GM18508 (cell line): ENCODE measurements at regions not wholly inside any gene's neighbourhood (a gene's known extent, or its start where the extent isn't known, plus 50 kb on each side); places are given as distances from the start of the nearest gene placed in this dataset.
"Not testable (repeated sequence)": the region's sequence is repeated elsewhere in the genome, so short reads cannot be mapped to it uniquely, and the experiment has no call there.

ENCODE experiments used
- ATAC-seq: cut with Tn5 transposase; IDR thresholded peaks from one replicate; pipeline ENCODE4 v1.9.1; 2021; ENCODE audit warnings: moderate number of reproducible peaks; ENCODE audit not compliant: insufficient read depth, unreplicated experiment

DNA sequence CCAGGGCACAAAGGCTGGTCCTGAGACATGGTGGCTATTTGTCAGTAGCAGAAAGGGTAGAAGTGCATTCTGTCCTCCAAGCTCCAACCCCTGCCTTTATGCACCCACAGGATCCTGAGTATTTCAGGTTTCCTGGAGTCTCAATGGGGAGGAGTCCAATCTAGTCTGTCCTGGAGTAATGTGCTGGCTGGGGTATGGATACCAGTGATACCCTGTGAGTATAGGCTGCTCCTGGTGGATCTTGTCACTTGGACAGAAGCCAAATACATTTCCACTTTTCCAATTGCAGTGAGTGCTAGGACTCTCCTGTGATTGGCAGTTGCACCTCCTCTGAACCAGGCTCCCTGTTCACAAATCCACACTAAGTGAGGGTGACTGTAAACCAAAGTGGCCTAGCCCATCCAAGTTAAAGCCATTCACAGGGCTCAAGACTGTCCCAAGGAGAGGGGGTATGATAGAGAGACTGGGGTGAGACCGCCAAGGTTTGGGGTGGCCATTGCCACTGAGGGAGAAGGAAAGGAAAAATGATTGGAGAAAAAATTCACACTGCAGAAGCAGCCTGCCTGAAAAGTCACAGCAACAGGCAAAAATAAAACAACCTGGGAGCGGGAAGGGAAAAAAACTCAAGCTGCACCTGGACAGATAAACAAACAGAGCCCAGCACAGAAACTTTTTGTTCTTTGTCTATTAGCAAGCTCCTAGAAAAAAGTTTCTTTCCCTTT, 163.4 kb upstream of the ETV3 start:
- no peak for ATAC-seq

DNA sequence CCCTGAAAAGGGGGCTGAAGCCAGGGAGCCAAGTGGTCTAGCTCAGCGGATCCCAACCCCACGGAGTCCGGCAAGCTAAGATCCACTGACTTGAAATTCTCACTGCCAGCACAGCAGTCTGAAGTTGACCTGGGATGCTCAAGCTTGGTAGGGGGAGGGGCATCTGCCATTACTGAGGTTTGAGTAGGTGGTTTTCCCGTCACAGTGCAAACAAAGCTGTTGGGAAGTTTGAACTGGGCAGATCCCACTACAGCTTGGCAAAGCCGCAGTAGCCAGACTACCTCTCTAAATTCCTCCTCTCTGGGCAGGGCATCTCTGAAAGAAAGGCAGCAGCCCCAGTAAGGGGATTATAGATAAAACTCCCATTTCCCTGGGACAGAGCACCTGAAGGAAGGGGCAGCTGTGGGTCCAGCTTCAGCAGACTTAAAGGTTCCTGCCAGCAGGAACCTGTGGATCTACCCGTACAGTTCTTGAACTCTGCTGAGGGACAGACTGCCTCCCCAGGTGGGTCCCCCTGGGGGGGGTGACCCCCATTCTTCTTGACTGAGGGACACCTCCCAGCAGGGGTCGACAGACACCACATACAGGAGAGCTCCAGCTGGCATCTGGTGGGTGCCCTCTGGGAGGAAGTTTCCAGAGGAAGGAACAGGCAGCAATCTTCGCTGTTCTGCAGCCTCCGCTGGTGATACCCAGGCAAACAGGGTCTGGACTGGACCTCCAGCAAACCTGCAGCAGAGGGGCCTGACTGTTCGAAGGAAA, 156.4 kb upstream of the ETV3 start:
- not testable (repeated sequence) for ATAC-seq

DNA sequence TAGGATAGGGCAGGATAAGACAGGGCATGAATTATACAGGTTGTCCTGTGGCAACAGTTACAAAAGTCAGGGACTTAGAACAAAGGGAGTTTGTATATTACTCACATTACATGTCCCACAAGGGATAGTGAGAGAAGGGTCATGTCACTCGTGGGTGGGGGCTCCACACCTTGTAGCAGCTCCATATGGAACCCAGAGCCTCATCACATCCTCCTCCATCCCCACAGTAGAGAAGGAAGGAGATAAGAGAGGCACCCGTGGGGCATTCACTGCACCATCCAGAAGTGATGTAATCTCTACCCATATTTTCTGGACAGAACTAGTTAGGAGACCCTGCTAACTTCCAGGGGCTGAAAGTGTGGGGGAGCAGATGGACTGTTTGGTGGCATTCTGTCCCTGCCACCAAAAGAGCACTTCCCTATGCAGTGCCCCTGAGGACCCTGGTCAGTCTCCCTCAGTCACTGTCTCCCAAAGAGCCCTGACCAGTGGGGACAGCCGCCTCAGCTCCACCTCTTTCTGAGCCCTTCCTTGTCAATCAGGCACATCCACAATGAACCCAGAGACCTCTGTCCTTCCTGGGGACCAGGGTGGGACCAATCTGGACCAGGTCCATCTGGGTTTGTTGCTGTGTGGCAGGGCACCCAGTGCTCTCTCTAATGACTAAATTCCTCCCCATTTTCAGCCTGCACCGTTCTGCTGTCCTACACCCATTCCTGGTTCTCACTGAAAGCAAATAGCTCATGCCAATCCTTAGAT, 154.8 kb upstream of the ETV3 start:
- no peak for ATAC-seq

GRCh38 chr1:157292302-157292701, 154.1 kb upstream of the ETV3 start:
- ATAC-seq = no peak

GRCh38 chr1:157291083-157291482, 152.9 kb upstream of the ETV3 start:
- ATAC-seq = no peak

DNA sequence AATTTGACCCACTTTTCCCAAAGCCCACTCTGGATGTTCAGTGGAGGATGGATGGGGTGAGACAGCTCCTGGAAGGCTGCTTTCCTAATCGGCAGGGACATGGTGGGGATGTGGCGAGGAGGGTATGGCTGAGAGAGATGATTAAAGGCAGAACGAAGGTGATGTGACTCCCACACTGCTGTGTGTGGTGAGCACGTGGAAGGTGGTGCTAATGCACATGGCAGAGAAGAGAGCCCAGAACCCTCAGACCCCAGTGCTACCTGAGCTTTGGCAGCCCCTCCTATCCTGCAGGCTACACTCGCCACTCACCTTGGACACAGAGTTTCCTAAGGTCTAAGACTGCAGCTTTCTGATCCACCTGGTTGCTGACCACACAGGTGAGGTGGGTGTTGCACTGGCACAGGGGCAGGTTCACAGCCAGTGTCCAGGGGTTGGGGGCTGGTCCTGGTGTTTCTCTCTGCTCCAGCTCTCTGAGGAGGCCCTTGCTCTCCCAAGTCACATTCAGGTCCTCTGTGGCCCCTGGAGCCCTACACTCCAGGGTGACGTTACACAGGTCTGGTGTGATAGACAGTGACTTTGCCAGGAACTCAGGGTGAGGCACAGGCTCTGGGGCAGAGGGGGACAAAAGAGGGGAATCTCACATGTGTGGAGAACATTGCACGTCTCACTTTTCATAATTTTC, 151.4 kb upstream of the ETV3 start:
- no peak for ATAC-seq

GRCh38 chr1:157288996-157289395, 150.8 kb upstream of the ETV3 start:
- ATAC-seq = no peak

DNA sequence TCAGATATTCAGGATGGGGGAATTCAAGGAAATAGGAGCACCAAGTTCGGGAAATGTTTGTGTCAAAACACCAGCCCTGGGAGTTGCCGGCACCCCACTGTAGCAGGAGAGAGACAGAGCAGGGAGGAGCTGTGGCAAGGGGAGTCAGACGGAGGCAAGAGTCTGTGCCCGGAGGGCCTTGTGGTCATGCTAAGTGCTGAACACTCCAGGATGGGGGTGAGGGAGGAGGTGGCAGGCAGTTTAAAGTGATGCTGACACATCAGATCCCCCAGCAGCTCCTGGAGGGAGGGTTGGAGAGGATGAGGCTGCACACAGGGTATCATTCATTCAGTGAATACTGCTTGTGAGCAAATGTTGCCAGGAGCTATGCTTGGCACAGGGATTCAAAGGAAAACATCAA, 150.3 kb upstream of the ETV3 start:
- ATAC-seq = no peak

GRCh38 chr1:157288006-157288405, 149.8 kb upstream of the ETV3 start:
- ATAC-seq = no peak

- no peak for ATAC-seq
These were observed 149.3 kb upstream of the ETV3 start for GRCh38 chr1:157287462-157287861.

DNA sequence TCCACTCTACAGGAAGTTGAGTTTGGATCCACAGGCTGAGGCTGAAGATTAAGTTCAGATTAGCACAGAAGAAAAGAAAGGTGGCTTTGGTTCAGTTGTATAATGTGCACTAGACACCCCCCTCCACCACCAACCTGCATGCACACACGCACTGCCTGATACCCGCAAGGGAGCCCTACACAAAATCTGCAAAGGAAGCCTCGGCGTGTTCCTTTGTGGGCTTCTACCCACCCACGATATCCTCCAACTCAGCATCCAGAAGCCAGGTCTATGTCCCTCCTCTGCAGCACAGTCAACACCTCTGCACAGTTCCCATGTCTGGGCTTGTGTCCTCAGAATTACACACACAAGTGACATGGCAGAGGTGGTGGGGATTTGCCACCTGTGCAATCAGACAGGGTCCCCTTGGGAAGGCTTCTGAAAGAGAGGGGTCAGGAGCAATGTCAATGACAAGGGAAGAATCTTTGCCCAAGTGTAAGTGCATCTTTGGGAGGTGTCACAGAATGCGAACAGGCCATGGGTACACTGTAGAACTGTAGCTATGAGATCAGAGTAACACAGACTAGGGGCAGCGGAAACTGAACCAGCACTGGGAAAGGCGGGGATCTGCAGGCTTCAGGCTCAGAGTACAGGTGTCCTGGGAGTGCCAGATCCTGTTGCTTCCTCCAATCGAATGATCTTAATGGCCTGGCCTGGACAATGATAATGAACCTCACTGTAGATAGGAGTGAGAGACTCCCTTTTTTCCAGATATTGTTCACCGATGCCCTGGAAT, 148.6 kb upstream of the ETV3 start:
- ATAC-seq = no peak

DNA sequence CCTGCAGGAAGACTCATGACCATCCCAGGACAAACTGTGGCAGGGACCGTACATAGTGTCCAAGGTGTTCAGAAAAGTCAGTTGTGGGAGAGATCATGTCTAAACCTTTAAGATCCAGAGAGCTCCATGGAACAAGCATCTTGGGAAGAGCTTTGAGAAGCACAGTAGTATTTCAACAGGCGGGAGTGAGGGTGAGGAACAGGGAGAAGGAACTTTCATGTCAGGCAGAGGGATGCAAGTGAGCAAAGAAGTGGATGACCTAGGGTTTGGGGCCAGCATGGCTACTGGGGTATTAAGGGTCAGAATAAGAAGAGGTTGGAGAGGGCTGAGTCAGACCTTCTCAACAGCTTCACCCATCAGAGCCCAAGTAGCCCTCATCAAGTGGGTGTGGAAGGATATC, 147.9 kb upstream of the ETV3 start:
- no peak for ATAC-seq

GRCh38 chr1:157284451-157284850, 146.3 kb upstream of the ETV3 start:
- no peak for ATAC-seq

- ATAC-seq = no peak
These were observed 141.6 kb upstream of the ETV3 start for GRCh38 chr1:157279802-157280140.

- no peak for ATAC-seq
These were observed 141.1 kb upstream of the ETV3 start for GRCh38 chr1:157279138-157279801.

- no peak for ATAC-seq
These were observed 140.4 kb upstream of the ETV3 start for GRCh38 chr1:157278383-157279137.

DNA sequence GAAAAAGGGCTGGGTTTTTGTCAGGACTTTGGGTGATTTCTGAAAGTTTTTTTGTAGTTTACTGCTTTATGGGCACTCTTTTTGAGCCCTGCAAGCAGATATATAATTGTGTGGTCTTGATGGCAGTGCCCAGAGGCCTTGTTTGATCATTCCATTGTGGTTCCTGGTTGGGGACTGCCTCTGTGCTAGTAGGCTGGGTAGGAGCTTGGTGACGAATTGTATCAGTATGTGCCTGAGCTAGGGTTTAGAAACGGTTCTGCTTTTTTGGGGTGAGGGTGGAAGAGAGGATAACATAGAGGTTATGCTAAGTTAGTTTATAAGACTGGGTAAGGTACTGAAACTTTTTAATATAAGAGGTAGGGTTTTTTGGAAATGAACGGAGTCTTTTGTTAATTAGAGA, 139.7 kb upstream of the ETV3 start:
- no peak for ATAC-seq

- no peak for ATAC-seq
These were observed 139.1 kb upstream of the ETV3 start for GRCh38 chr1:157277281-157277680.
